ENCODE measurements at regions not wholly inside any gene's neighbourhood (a gene's known extent, or its start where the extent isn't known, plus 50 kb on each side); places are given as distances from the start of the nearest gene placed in this dataset.

GRCh38 chr5:24749701-24750100 is 104.9 kb upstream of the CDH10 start:
- Histone ChIP-seq H3K4me1 (ENCODE audit: control insufficient read depth, insufficient read depth, low read length) (no peaks in the 10 kb centered on the region), H3K27me3 (ENCODE audit: control insufficient read depth, insufficient read depth, low read length) (no peaks in the 10 kb centered on the region), H3K36me3 (ENCODE audit: control insufficient read depth, insufficient read depth, low read length) (no peaks in the 10 kb centered on the region), H3K27ac (ENCODE audit: low read depth, low read length) (no peak overlapping the region), H3K9me3 (ENCODE audit: control insufficient read depth, insufficient read depth, low read length) (no peaks in the 10 kb centered on the region), H3K4me3 (ENCODE audit: low read depth, low read length) (no peak overlapping the region)
- DNase-seq (ENCODE audit: low read depth in 4 of 6, low spot score in 6 of 6): no peak
- WGBS (ENCODE audit: insufficient coverage): 75% methylated on average over 3 of the region's 3 CpGs

- Histone ChIP-seq H3K27me3 (ENCODE audit: control insufficient read depth, insufficient read depth, low read length) (no peaks in the 10 kb centered on the region), H3K4me1 (ENCODE audit: control insufficient read depth, insufficient read depth, low read length) (no peaks in the 10 kb centered on the region), H3K9me3 (ENCODE audit: control insufficient read depth, insufficient read depth, low read length) (no peaks in the 10 kb centered on the region), H3K4me3 (ENCODE audit: low read depth, low read length) (no peak overlapping the region), H3K36me3 (ENCODE audit: control insufficient read depth, insufficient read depth, low read length) (no peaks in the 10 kb centered on the region), H3K27ac (ENCODE audit: low read depth, low read length) (no peak overlapping the region)
- no peak for DNase-seq (ENCODE audit: low read depth in 4 of 6, low spot score in 6 of 6)
- WGBS (ENCODE audit: insufficient coverage): 61% methylated on average over 3 of the region's 6 CpGs
Observed at GRCh38 chr5:24747327-24747726, 102.5 kb upstream of the CDH10 start.

- Histone ChIP-seq H3K27me3 (ENCODE audit: control insufficient read depth, insufficient read depth, low read length) (no peaks in the 10 kb centered on the region), H3K4me3 (ENCODE audit: low read depth, low read length) (no peak overlapping the region), H3K4me1 (ENCODE audit: control insufficient read depth, insufficient read depth, low read length) (no peaks in the 10 kb centered on the region), H3K9me3 (ENCODE audit: control insufficient read depth, insufficient read depth, low read length) (no peaks in the 10 kb centered on the region), H3K36me3 (ENCODE audit: control insufficient read depth, insufficient read depth, low read length) (no peaks in the 10 kb centered on the region), H3K27ac (ENCODE audit: low read depth, low read length) (no peak overlapping the region)
- no CpG with 5 or more reads among the region's 3 CpGs for WGBS (ENCODE audit: insufficient coverage)
- no peak for DNase-seq (ENCODE audit: low read depth in 4 of 6, low spot score in 6 of 6)
Observed at GRCh38 chr5:24742334-24742733, 97.6 kb upstream of the CDH10 start.

- Histone ChIP-seq H3K4me1 (ENCODE audit: control insufficient read depth, insufficient read depth, low read length) (no peaks in the 10 kb centered on the region), H3K27me3 (ENCODE audit: control insufficient read depth, insufficient read depth, low read length) (no peaks in the 10 kb centered on the region), H3K27ac (ENCODE audit: low read depth, low read length) (no peak overlapping the region), H3K4me3 (ENCODE audit: low read depth, low read length) (no peak overlapping the region), H3K36me3 (ENCODE audit: control insufficient read depth, insufficient read depth, low read length) (no peaks in the 10 kb centered on the region), H3K9me3 (ENCODE audit: control insufficient read depth, insufficient read depth, low read length) (no peaks in the 10 kb centered on the region)
- no peak for DNase-seq (ENCODE audit: low read depth in 4 of 6, low spot score in 6 of 6)
Observed at GRCh38 chr5:24737163-24737562, 92.4 kb upstream of the CDH10 start.

- no peak overlapping the region for H3K27ac ChIP-seq (ENCODE audit: low read depth, low read length)
- DNase-seq (ENCODE audit: low read depth in 4 of 6, low spot score in 6 of 6): no peak
- no peaks in the 10 kb centered on the region for H3K36me3 ChIP-seq (ENCODE audit: control insufficient read depth, insufficient read depth, low read length)
- no peaks in the 10 kb centered on the region for H3K27me3 ChIP-seq (ENCODE audit: control insufficient read depth, insufficient read depth, low read length)
- WGBS (ENCODE audit: insufficient coverage): 85% methylated on average over 7 of the region's 7 CpGs
- no peaks in the 10 kb centered on the region for H3K9me3 ChIP-seq (ENCODE audit: control insufficient read depth, insufficient read depth, low read length)
- H3K4me1 ChIP-seq (ENCODE audit: control insufficient read depth, insufficient read depth, low read length): no peaks in the 10 kb centered on the region
- H3K4me3 ChIP-seq (ENCODE audit: low read depth, low read length): no peak overlapping the region
Observed at GRCh38 chr5:24735284-24735683, 90.5 kb upstream of the CDH10 start.

- Histone ChIP-seq H3K9me3 (ENCODE audit: control insufficient read depth, insufficient read depth, low read length) (no peaks in the 10 kb centered on the region), H3K27me3 (ENCODE audit: control insufficient read depth, insufficient read depth, low read length) (no peaks in the 10 kb centered on the region), H3K4me3 (ENCODE audit: low read depth, low read length) (no peak overlapping the region), H3K4me1 (ENCODE audit: control insufficient read depth, insufficient read depth, low read length) (no peaks in the 10 kb centered on the region), H3K27ac (ENCODE audit: low read depth, low read length) (no peak overlapping the region), H3K36me3 (ENCODE audit: control insufficient read depth, insufficient read depth, low read length) (no peaks in the 10 kb centered on the region)
- no peak for DNase-seq (ENCODE audit: low read depth in 4 of 6, low spot score in 6 of 6)
- 100% methylated on average over 1 of the region's 5 CpGs for WGBS (ENCODE audit: insufficient coverage)
Observed at GRCh38 chr5:24732184-24732583, 87.4 kb upstream of the CDH10 start.

- H3K27me3 ChIP-seq (ENCODE audit: control insufficient read depth, insufficient read depth, low read length): no peaks in the 10 kb centered on the region
- H3K27ac ChIP-seq (ENCODE audit: low read depth, low read length): no peak overlapping the region
- no peaks in the 10 kb centered on the region for H3K36me3 ChIP-seq (ENCODE audit: control insufficient read depth, insufficient read depth, low read length)
- no peaks in the 10 kb centered on the region for H3K4me1 ChIP-seq (ENCODE audit: control insufficient read depth, insufficient read depth, low read length)
- WGBS (ENCODE audit: insufficient coverage): no CpG with 5 or more reads among the region's 3 CpGs
- no peaks in the 10 kb centered on the region for H3K9me3 ChIP-seq (ENCODE audit: control insufficient read depth, insufficient read depth, low read length)
- no peak for DNase-seq (ENCODE audit: low read depth in 4 of 6, low spot score in 6 of 6)
- H3K4me3 ChIP-seq (ENCODE audit: low read depth, low read length): no peak overlapping the region
Observed at GRCh38 chr5:24720743-24721142, 76.0 kb upstream of the CDH10 start.

- DNase-seq (ENCODE audit: low read depth in 4 of 6, low spot score in 6 of 6): peak in 5 of 6 donors; percentile 2 to 74 (median 11)
- H3K36me3 ChIP-seq (ENCODE audit: control insufficient read depth, insufficient read depth, low read length): no peaks in the 10 kb centered on the region
- H3K27me3 ChIP-seq (ENCODE audit: control insufficient read depth, insufficient read depth, low read length): no peaks in the 10 kb centered on the region
- H3K4me1 ChIP-seq (ENCODE audit: control insufficient read depth, insufficient read depth, low read length): no peaks in the 10 kb centered on the region
- no peak overlapping the region for H3K27ac ChIP-seq (ENCODE audit: low read depth, low read length)
- whole genome bisulfite sequencing (ENCODE audit: insufficient coverage): 31% methylated on average over 3 of the region's 4 CpGs
- no peak overlapping the region for H3K4me3 ChIP-seq (ENCODE audit: low read depth, low read length)
- H3K9me3 ChIP-seq (ENCODE audit: control insufficient read depth, insufficient read depth, low read length): no peaks in the 10 kb centered on the region
Observed at GRCh38 chr5:24714746-24715145, 70.0 kb upstream of the CDH10 start.

GRCh38 chr5:24712947-24713346 is 68.2 kb upstream of the CDH10 start:
- Histone ChIP-seq H3K9me3 (ENCODE audit: control insufficient read depth, insufficient read depth, low read length) (no peaks in the 10 kb centered on the region), H3K4me1 (ENCODE audit: control insufficient read depth, insufficient read depth, low read length) (no peaks in the 10 kb centered on the region), H3K27me3 (ENCODE audit: control insufficient read depth, insufficient read depth, low read length) (no peaks in the 10 kb centered on the region), H3K36me3 (ENCODE audit: control insufficient read depth, insufficient read depth, low read length) (no peaks in the 10 kb centered on the region), H3K4me3 (ENCODE audit: low read depth, low read length) (no peak overlapping the region), H3K27ac (ENCODE audit: low read depth, low read length) (no peak overlapping the region)
- no peak for DNase-seq (ENCODE audit: low read depth in 4 of 6, low spot score in 6 of 6)
- WGBS (ENCODE audit: insufficient coverage): no CpG with 5 or more reads among the region's 2 CpGs

- no peaks in the 10 kb centered on the region for H3K27me3 ChIP-seq (ENCODE audit: control insufficient read depth, insufficient read depth, low read length)
- H3K27ac ChIP-seq (ENCODE audit: low read depth, low read length): no peak overlapping the region
- no peaks in the 10 kb centered on the region for H3K9me3 ChIP-seq (ENCODE audit: control insufficient read depth, insufficient read depth, low read length)
- H3K4me3 ChIP-seq (ENCODE audit: low read depth, low read length): no peak overlapping the region
- no peaks in the 10 kb centered on the region for H3K4me1 ChIP-seq (ENCODE audit: control insufficient read depth, insufficient read depth, low read length)
- no CpG with 5 or more reads among the region's 1 CpG for WGBS (ENCODE audit: insufficient coverage)
- H3K36me3 ChIP-seq (ENCODE audit: control insufficient read depth, insufficient read depth, low read length): no peaks in the 10 kb centered on the region
- no peak for DNase-seq (ENCODE audit: low read depth in 4 of 6, low spot score in 6 of 6)
Observed at GRCh38 chr5:24712047-24712446, 67.3 kb upstream of the CDH10 start.

Measured in spinal cord (tissue), 9 donors.